Osteoblast (primary cell): ENCODE measurements at regions not wholly inside any gene's neighbourhood (a gene's known extent, or its start where the extent isn't known, plus 50 kb on each side); places are given as distances from the start of the nearest gene placed in this dataset.

Source experiments
- DNase-seq: peaks from one replicate; pipeline ENCODE4 v3.0.0; 2011; ENCODE audit warnings: low spot score, mixed read lengths; ENCODE audit not compliant: insufficient read length; ENCODE audit errors: missing footprints
- H2AFZ ChIP-seq: 2 replicates; pipeline ENCODE4 v1.6.0; 2011; ENCODE audit warnings: mild to moderate bottlenecking, low read length
- H3K27ac ChIP-seq: 2 replicates; pipeline ENCODE4 v1.5.1; 2011; ENCODE audit warnings: mild to moderate bottlenecking, low read depth, low read length, moderate library complexity
- H3K27me3 ChIP-seq: 2 replicates; pipeline ENCODE4 v1.6.0; 2012; ENCODE audit warnings: mild to moderate bottlenecking, control low read depth, inconsistent platforms, low read length, moderate library complexity; ENCODE audit not compliant: insufficient read depth
- H3K36me3 ChIP-seq: 2 replicates; pipeline ENCODE4 v1.5.1; 2011; ENCODE audit warnings: mild to moderate bottlenecking, low read length, control low read depth, moderate library complexity; ENCODE audit not compliant: insufficient read depth
- H3K4me1 ChIP-seq: 2 replicates; pipeline ENCODE4 v1.5.1; 2011; ENCODE audit warnings: mild to moderate bottlenecking, low read length, control low read depth, moderate library complexity; ENCODE audit not compliant: insufficient read depth
- H3K4me2 ChIP-seq: 2 replicates; pipeline ENCODE4 v1.6.0; 2011; ENCODE audit warnings: mild to moderate bottlenecking, low read length; ENCODE audit not compliant: insufficient read depth
- H3K4me3 ChIP-seq: fragments of 200-600 bp; sonication (generic); 3 replicates; pipeline ENCODE4 v1.5.1; 2012; ENCODE audit warnings: mild to moderate bottlenecking, low read length, inconsistent platforms; ENCODE audit not compliant: insufficient read depth
- H3K79me2 ChIP-seq: 2 replicates; pipeline ENCODE4 v1.6.0; 2012; ENCODE audit warnings: mild to moderate bottlenecking, low read length, control low read depth, inconsistent platforms; ENCODE audit not compliant: insufficient read depth
- H3K9me3 ChIP-seq: 2 replicates; pipeline ENCODE4 v1.5.1; 2011; ENCODE audit warnings: low read depth, low read length, control low read depth
- H4K20me1 ChIP-seq: 2 replicates; pipeline ENCODE4 v1.6.0; 2012; ENCODE audit warnings: mild to moderate bottlenecking, low read length, control low read depth; ENCODE audit not compliant: insufficient read depth
- CTCF ChIP-seq: IDR thresholded peaks from 2 replicates; pipeline ENCODE4 v1.5.1; 2011; ENCODE audit warnings: mild to moderate bottlenecking, low read depth, low read length, moderate library complexity; ENCODE audit errors: extremely low read depth

DNA sequence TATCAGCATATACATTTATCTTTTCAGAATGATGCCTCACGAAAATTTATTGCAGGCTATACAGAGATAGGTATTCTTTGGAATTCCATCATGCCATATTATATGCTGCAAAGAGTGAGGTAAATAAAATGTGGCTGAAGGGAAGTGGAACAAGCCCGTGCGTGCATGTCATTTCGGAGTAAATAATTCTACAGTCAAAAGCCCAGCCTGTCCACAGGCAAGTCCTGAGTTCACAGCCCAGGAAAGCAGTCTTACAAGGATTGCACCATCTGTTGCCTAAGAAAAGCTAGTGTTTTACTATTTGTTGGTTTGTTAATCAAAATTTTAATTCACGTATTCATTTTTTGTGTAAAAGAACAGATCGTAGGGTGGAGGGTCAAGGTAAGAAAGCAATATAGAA, 292.4 kb upstream of the AKR1E2 start:
- H3K27me3 ChIP-seq, result no peaks in the 10 kb centered on the region
- H3K4me1 ChIP-seq, result peaks cover 15% of the 10 kb centered on the region
- H3K4me2 ChIP-seq, result peak overlapping the region; percentile 44
- no peaks in the 10 kb centered on the region for H3K79me2 ChIP-seq
- TF ChIP-seq CTCF, result no peak
- no peak overlapping the region for H3K4me3 ChIP-seq
- H4K20me1 ChIP-seq, result no peaks in the 10 kb centered on the region
- peak overlapping the region; percentile 12 for H2AFZ ChIP-seq
- no peaks in the 10 kb centered on the region for H3K36me3 ChIP-seq
- no peak for DNase-seq
- H3K27ac ChIP-seq, result peak overlapping the region; percentile 92
- no peaks in the 10 kb centered on the region for H3K9me3 ChIP-seq

GRCh38 chr10:4532976-4533375, 293.0 kb upstream of the AKR1E2 start:
- H3K9me3 ChIP-seq, result no peaks in the 10 kb centered on the region
- no peak overlapping the region for H3K4me3 ChIP-seq
- peak overlapping the region; percentile 92 for H3K27ac ChIP-seq
- H3K27me3 ChIP-seq, result no peaks in the 10 kb centered on the region
- DNase-seq, result no peak
- no peak for TF ChIP-seq CTCF
- peaks cover 15% of the 10 kb centered on the region for H3K4me1 ChIP-seq
- no peak overlapping the region for H2AFZ ChIP-seq
- H4K20me1 ChIP-seq, result no peaks in the 10 kb centered on the region
- H3K79me2 ChIP-seq, result no peaks in the 10 kb centered on the region
- H3K36me3 ChIP-seq, result no peaks in the 10 kb centered on the region
- peak overlapping the region; percentile 44 for H3K4me2 ChIP-seq

DNA sequence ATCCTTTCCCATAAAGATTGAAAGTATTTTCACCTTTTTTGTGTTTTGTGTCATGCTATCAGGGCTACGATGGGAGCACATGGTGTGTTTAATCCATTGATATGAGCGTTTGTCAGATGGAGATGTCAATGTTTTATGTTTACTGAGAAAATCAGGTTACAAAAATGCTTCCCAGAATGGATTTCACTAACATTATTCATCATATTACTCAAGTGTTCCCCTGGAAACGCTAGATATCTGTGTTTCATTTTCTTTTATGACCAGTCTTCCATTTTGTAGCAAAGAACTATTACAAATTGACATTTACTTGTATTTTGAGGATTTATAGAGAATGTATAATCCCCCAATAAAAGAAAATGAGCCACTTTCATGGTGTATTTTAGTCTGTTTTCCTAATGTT, 293.5 kb upstream of the AKR1E2 start:
- peaks cover 21% of the 10 kb centered on the region for H3K4me1 ChIP-seq
- H3K27ac ChIP-seq, result peak overlapping the region; percentile 92
- no peaks in the 10 kb centered on the region for H3K79me2 ChIP-seq
- H3K9me3 ChIP-seq, result no peaks in the 10 kb centered on the region
- no peaks in the 10 kb centered on the region for H3K36me3 ChIP-seq
- TF ChIP-seq CTCF, result no peak
- peak overlapping the region; percentile 44 for H3K4me2 ChIP-seq
- DNase-seq, result peak; percentile 79
- H2AFZ ChIP-seq, result peak overlapping the region; percentile 28
- H4K20me1 ChIP-seq, result no peaks in the 10 kb centered on the region
- no peaks in the 10 kb centered on the region for H3K27me3 ChIP-seq
- no peak overlapping the region for H3K4me3 ChIP-seq

DNA sequence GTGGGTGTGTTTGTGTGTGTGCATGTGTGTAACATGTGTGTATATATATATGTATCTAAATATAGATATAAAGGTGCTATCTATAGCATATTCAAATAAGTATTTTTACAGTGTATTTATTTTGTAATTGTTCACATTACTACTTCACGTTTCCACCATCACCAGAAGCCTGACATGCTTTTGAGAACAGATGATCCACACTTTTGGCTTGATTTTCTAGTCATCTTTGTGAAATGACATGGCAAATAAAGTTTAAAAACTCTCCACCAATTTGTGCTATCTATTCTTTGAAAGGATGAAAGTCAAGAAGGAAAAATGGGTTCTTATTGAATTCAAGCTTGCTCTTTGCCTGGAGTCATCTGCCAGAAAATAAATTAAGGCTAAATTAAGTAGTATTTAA, 294.0 kb upstream of the AKR1E2 start:
- Histone ChIP-seq H3K27ac (peak overlapping the region; percentile 92), H3K27me3 (no peaks in the 10 kb centered on the region), H4K20me1 (no peaks in the 10 kb centered on the region), H3K36me3 (no peaks in the 10 kb centered on the region), H3K4me2 (peak overlapping the region; percentile 44), H3K79me2 (no peaks in the 10 kb centered on the region), H3K4me1 (peaks cover 25% of the 10 kb centered on the region), H3K4me3 (no peak overlapping the region), H3K9me3 (no peaks in the 10 kb centered on the region), H2AFZ (peak overlapping the region; percentile 28)
- no peak for TF ChIP-seq CTCF
- no peak for DNase-seq
